ENCODE measurements at regions not wholly inside any gene's neighbourhood (a gene's known extent, or its start where the extent isn't known, plus 50 kb on each side); places are given as distances from the start of the nearest gene placed in this dataset.

GRCh38 chr15:45759936-45760335 is 125.1 kb downstream of the SQOR start:
- no peaks in the 10 kb centered on the region for H3K4me1 Mint-ChIP-seq (ENCODE audit: low read depth, unreplicated experiment)
- no peak overlapping the region for H3K4me3 Mint-ChIP-seq (ENCODE audit: low read depth, unreplicated experiment)
- CTCF ChIA-PET: no interaction called here
- H3K27me3 Mint-ChIP-seq (ENCODE audit: unreplicated experiment): peaks cover 65% of the 10 kb centered on the region
- BruUV-seq (replicated peaks): no TSS peak
- H3K27ac Mint-ChIP-seq (ENCODE audit: unreplicated experiment): no peak overlapping the region
- H3K9me3 Mint-ChIP-seq (ENCODE audit: low read depth, unreplicated experiment): peaks cover 2% of the 10 kb centered on the region
- intact Hi-C loops (cut with micrococcal nuclease; ENCODE audit: unreplicated experiment): no loop called here
- TF ChIP-seq, protein P1, sequence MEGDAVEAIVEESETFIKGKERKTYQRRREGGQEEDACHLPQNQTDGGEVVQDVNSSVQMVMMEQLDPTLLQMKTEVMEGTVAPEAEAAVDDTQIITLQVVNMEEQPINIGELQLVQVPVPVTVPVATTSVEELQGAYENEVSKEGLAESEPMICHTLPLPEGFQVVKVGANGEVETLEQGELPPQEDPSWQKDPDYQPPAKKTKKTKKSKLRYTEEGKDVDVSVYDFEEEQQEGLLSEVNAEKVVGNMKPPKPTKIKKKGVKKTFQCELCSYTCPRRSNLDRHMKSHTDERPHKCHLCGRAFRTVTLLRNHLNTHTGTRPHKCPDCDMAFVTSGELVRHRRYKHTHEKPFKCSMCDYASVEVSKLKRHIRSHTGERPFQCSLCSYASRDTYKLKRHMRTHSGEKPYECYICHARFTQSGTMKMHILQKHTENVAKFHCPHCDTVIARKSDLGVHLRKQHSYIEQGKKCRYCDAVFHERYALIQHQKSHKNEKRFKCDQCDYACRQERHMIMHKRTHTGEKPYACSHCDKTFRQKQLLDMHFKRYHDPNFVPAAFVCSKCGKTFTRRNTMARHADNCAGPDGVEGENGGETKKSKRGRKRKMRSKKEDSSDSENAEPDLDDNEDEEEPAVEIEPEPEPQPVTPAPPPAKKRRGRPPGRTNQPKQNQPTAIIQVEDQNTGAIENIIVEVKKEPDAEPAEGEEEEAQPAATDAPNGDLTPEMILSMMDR (IDR thresholded peaks at IDR 0.05; ENCODE audit: unreplicated experiment): no peak
- H3K36me3 Mint-ChIP-seq (ENCODE audit: insufficient read depth, unreplicated experiment): no peaks in the 10 kb centered on the region
- no peak for DNase-seq

- Mint-ChIP-seq H3K36me3 (ENCODE audit: insufficient read depth, unreplicated experiment) (no peaks in the 10 kb centered on the region), H3K27ac (ENCODE audit: unreplicated experiment) (no peak overlapping the region), H3K27me3 (ENCODE audit: unreplicated experiment) (peaks cover 42% of the 10 kb centered on the region), H3K9me3 (ENCODE audit: low read depth, unreplicated experiment) (no peaks in the 10 kb centered on the region), H3K4me3 (ENCODE audit: low read depth, unreplicated experiment) (no peak overlapping the region), H3K4me1 (ENCODE audit: low read depth, unreplicated experiment) (no peaks in the 10 kb centered on the region)
- no peak for DNase-seq
- CTCF ChIA-PET: no interaction called here
- intact Hi-C loops (cut with micrococcal nuclease; ENCODE audit: unreplicated experiment): no loop called here
- BruUV-seq (replicated peaks): no TSS peak
- TF ChIP-seq, protein P1 (IDR thresholded peaks at IDR 0.05; ENCODE audit: unreplicated experiment): no peak
Observed at GRCh38 chr15:45762726-45763125, 127.9 kb downstream of the SQOR start.

- no peaks in the 10 kb centered on the region for H3K9me3 Mint-ChIP-seq (ENCODE audit: low read depth, unreplicated experiment)
- no TSS peak for BruUV-seq (replicated peaks)
- no peak for DNase-seq
- intact Hi-C loops (cut with micrococcal nuclease; ENCODE audit: unreplicated experiment): no loop called here
- H3K27me3 Mint-ChIP-seq (ENCODE audit: unreplicated experiment): peaks cover 38% of the 10 kb centered on the region
- TF ChIP-seq, protein P1 (IDR thresholded peaks at IDR 0.05; ENCODE audit: unreplicated experiment): no peak
- H3K4me3 Mint-ChIP-seq (ENCODE audit: low read depth, unreplicated experiment): no peak overlapping the region
- no peaks in the 10 kb centered on the region for H3K4me1 Mint-ChIP-seq (ENCODE audit: low read depth, unreplicated experiment)
- CTCF ChIA-PET: no interaction called here
- H3K27ac Mint-ChIP-seq (ENCODE audit: unreplicated experiment): no peak overlapping the region
- H3K36me3 Mint-ChIP-seq (ENCODE audit: insufficient read depth, unreplicated experiment): no peaks in the 10 kb centered on the region
Observed at GRCh38 chr15:45763170-45763869, 128.5 kb downstream of the SQOR start.

DNA sequence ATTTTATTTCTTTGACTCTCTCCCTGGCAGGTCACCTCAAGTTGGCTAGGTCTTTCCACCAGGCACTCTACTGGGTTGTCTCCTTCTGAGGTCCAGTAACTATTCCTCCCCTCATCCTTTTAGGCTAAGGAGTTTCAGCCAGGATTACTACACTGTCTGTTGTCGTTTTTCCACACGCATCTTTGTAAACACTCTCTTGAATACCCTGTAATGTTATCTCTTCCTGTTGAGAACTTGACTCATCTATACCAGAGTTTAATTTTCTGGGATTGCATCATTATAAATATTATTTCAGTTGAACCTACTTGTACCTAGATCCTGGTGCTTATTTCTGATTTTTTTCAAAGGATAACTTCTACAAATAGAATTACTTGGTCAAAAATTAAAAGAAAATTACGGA is 138.3 kb downstream of the SQOR start:
- Mint-ChIP-seq H3K4me3 (ENCODE audit: low read depth, unreplicated experiment) (no peak overlapping the region), H3K27me3 (ENCODE audit: unreplicated experiment) (peaks cover 66% of the 10 kb centered on the region), H3K36me3 (ENCODE audit: insufficient read depth, unreplicated experiment) (no peaks in the 10 kb centered on the region), H3K27ac (ENCODE audit: unreplicated experiment) (no peak overlapping the region), H3K9me3 (ENCODE audit: low read depth, unreplicated experiment) (no peaks in the 10 kb centered on the region), H3K4me1 (ENCODE audit: low read depth, unreplicated experiment) (no peaks in the 10 kb centered on the region)
- CTCF ChIA-PET: no interaction called here
- TF ChIP-seq, protein P1 (IDR thresholded peaks at IDR 0.05; ENCODE audit: unreplicated experiment): no peak
- BruUV-seq (replicated peaks): no TSS peak
- intact Hi-C loops (cut with micrococcal nuclease; ENCODE audit: unreplicated experiment): no loop called here
- no peak for DNase-seq
